Colon (tissue), 2 donors: ENCODE measurements at regions not wholly inside any gene's neighbourhood (a gene's known extent, or its start where the extent isn't known, plus 50 kb on each side); places are given as distances from the start of the nearest gene placed in this dataset.
"Not testable (repeated sequence)": the region's sequence is repeated elsewhere in the genome, so short reads cannot be mapped to it uniquely, and the experiment has no call there.

ENCODE experiments used
- FAIRE-seq: peaks from 2 replicates; lab custom pipeline; 2012; peaks lifted over from hg19 to GRCh38; lab: Jason Lieb, UNC
- donor health status: control.
- donor health status: control.

DNA sequence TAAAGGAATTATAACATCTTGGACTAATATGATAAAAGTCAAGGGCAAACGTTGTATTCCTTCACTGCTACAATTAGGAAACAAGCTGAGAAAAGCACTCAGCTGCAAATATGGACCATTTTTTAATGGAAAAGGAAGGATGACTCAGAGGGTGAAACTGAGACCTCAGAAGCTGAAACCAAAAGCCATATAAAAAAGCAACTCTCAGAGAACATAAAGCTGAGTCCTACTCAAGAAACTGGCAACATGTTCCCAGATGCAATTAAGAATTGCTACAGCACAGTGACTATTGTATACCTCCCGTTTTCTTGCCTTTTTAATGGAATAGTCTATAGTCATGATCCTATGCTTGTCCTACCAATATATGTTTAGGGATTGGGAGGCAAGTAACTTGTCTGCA is 1106.4 kb upstream of the INTU start:
- no peak for FAIRE-seq

DNA sequence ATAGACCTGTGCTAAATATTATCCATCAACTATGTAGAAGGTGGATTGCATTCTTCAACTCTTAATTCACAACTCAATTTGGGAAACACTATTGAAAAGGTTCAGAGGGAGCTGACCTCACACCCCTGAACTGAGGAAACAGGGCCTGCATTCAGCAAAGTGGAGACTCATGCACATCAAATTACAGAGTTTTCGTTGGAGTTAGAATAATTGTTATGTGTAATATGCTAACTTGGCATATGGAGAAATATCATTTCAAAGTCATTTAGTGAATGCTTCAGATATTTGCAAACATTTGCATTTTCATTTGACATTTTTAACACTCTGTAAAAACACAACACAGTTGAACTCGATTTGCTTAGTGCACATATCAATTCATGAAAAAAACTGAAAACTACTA is 1102.8 kb upstream of the INTU start:
- FAIRE-seq: no peak

DNA sequence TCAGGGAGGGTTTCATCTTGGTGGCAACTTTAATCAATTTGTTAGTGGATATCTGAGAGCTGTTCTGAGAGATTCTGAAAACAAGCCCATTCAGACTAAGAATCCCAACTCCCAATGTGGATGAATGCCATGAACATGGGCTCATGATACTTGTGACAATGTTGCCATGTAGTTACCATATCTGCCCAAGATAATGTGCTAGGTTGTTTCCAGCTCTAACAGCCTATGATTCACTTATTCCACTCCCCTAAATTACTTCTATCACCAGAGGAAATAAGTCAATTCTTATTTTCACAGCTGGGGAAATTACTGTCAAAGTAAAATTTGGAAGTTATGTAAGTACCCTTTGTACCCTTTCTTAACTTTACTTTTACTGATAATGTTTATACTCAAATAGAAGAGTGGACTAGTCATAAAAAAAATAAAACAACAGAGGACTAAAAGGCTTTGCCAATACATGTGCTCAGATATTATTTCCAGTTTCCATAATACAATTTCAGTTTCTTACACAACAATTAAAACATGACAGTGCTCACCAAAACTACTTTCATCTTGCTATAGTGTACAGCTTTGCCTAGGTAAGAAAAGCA is 1101.7 kb upstream of the INTU start:
- FAIRE-seq: no peak

DNA sequence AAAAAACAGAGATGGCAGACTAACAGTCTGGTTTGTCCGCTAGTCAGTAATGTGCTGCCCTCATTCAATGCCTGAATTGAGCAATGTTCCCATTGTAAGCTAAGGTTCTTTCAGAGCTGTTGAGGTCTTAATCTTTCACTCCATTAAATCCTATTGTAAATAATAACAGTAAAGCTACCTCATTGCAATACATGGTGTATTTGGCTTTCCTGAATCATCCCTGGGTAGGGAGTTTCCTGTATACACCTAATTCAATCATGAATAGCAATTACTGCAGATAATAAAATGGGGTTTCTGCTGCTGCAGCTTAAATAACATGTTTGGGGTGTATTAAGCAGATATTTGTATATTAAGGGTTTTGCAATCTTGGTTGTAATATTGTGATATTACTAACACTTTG is 1100.2 kb upstream of the INTU start:
- FAIRE-seq: no peak

DNA sequence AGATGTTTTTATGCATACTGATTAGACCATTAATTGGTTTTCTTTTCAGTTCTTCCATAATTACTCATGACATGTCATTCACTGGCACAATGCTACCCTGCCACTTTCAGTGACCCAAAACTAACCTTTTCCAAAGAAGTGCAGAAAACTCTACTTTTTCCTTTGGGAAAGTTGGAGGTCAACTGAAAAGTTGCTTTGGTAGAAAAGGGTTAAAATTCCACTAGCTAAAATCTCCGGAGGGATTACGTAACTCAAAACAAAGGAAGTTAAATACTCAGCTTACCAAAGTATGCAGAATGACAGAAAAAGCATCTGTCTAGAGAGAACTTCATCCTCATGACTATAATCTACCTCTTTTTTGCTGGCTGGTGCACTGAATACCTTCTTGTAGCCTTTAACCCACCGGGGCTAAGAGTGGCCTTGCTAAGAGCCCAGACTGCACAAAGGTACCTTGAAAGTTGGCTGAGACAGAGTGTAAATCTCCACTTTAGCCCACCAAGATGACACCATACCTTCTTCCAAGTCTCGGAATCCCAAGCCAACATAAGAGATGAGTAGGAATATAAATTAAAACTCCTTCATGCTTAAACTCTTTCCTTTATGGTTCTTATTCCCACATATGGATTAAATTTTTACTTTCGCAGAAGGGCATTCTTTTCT is 1099.5 kb upstream of the INTU start:
- FAIRE-seq: no peak

DNA sequence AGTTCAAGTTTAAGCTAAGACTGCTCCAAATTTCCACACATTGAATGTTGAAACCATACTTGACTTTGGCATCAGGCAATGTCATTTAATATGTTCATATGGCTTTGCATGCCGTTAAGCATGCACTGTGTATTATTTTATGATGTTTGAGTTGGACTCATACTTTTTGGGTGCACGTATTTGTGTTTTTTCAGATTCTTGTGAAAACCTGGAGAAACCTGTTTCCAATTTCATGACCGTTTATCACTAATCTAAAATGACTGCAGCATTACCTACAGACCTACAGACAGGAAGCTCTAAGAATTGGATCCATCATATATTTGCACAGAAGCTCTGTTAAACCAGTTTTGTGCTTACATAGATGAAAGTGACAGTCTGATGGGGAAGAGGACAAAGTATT is 1093.0 kb upstream of the INTU start:
- FAIRE-seq: no peak

DNA sequence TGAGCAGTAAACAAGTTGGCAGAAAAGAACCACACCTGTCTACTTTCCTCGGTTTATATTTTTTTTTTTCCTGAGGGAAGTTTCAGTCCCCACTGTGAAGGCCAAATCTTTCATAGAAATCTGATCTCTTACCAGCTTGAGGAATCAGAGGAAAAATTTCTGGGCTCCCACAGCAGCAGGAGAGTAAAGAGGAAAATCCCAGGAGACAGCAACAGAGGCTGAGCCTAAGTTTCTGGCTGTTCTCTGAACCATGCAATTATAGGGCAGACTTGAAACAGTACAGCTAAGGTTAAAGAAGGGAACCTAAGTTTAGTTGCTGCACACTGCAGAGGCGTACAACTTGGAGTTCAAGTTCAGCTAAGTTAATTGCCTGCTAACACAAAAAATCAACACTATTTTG is 1090.9 kb upstream of the INTU start:
- no peak for FAIRE-seq

DNA sequence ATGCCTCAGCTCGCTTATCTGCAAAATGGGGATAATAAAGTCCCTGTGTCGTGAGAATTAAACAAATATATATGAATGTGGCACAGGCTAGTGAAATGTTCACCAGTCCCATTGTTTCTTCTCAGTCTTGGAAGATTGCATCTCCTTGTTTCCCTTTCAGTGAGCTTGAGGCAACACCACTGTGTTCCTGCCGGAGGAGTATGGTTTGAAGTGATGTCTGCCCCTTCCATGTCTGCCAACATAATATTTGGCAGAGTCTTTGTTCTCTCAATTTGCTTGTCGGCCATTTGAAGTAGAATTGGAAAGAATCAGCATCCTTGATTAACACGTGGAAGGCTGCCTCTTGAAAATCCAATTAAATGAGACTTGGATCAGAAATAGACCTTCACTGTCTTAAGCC is 1088.5 kb upstream of the INTU start:
- FAIRE-seq: no peak

DNA sequence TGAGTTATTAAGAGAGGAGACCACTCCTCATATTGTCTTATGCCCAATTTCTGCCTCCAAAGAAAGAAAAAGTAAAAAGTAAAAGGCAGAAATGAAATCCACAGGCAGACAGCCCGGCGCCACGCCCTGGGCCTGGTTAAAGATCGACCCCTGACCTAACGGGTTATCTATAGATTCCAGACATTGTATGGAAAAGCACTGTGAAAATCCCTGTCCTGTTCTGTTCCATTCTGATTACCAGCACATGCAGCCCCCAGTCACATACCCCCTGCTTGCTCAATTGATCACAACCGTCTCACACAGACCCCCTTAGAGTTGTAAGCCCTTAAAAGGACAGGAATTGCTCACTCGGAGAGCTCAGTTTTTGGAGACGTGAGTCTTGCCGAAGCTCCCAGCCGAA is 1086.6 kb upstream of the INTU start:
- not testable (repeated sequence) for FAIRE-seq

DNA sequence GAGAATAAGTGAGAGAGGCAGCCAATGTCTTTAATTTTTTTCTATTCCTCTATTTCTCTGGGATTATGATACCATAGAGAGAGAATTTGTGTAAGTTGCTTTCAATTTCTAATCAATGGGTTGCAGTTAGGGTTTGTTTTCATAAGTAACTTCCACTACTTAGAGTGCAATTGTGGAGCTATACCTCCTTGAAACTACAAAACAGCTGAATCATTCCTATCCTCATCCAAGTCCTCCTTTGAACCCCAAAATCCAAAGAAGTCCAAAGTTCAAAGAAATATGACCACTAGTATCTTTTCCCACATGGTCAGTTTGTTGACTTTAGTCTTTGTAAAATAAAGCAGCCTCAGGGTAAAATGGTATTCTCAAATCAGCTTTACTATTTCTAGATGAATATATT is 1085.4 kb upstream of the INTU start:
- no peak for FAIRE-seq

DNA sequence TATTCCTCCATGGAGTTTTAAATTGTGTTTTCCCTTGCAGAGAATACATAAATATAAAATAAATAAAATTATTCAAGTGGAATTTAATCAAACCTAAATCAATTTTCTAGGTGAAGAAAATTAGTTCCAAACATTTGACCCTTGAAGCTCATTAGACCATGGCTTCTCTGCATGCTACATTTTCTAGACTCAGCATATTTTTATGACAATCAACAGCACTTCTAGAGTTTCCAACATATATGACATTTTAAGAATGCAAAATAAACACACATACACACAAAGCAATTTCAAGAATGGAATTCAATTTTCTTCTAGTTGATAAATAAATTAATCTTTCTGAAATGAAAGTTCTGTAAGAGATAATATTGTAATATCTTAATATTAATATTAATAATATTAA is 1083.9 kb upstream of the INTU start:
- FAIRE-seq: no peak

DNA sequence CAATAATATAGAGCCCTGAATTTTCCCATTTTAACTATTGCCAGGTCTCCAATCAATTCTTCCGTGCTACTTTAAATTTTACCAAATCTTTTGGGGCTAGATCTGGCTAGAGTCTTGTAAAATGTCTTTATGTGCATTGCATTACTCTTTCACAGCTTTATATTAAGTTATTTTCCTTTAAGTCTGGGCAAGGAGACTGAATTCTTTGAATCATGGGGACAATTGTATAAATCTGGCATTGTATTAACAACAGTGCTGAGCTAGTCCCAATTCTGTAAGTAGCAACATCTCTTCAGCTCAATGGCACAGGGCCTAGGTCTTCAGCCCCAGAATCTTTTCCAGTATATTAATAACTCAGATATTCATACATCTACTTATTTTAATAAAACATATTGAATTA is 1080.4 kb upstream of the INTU start:
- FAIRE-seq: no peak

DNA sequence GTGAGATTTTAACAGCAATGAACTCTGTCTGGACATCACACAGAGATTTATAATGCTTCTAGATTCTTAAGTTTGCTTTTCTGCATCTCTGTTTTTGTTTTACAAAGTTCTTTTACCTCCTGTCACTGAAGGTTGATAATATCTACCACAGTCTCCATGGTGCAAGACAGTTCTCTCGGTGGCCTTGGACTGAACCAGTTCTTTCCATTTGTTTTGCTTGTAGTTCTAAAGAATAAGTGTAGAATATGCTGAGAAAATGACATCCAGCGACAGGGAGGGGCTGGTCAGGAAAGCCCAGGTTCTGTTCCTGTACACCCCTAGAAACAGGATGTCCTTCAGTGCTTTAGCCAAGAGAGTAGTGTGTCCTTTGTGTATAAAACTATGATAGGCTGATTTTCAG is 1079.5 kb upstream of the INTU start:
- no peak for FAIRE-seq

DNA sequence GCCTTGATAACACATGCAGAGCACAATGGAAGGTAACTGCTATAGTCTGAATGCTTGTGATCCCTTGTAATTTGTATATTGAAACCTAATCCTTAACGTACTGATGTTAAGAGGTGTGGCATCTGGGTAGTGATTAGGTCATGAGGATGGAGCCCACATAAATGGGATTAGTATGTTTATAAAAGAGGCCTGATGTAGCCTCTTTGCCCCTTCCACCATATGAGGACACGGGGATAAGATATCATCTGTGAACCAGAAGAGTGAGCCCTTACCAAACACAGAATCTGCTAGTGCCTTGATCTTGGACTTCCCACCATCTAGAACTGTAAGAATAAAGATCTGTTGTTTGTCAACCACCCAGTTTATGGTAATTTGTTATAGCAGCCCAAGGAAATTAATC is 1074.2 kb upstream of the INTU start:
- no peak for FAIRE-seq

DNA sequence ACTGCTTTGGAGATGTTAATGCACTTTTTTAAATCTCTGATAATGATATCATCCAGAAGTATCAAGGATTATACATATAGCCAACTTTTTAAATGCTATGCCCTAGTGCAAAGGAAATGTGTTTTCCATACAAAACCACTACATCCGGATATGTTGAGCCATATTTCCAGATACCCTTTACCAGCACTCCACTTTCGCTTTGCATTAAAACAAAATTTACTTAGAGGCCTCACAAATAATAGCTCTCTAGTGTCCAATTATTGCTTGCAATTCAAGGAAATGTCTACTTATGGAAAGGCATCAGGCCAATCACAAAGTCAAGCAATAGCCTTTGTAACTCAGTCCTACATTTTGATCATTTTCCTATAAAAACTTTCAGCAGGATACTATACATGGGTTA is 1072.8 kb upstream of the INTU start:
- no peak for FAIRE-seq

DNA sequence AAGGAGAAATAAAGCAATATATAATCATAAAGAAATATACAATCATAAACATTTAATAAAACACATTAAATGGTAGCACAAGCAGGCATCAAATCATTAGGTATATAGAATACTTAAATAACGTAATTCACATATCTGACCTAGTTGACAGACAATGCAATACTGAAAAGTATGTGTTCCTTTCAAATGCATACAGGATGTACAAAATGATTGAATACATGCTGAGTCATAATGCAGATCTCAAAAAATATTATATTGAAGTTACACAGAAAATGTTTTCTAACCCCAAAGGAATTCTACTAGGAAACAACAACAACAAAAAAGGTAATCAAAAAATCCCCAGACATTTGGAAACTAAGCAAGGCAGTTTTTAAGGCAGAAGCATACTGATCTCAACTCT is 1072.0 kb upstream of the INTU start:
- FAIRE-seq: no peak

DNA sequence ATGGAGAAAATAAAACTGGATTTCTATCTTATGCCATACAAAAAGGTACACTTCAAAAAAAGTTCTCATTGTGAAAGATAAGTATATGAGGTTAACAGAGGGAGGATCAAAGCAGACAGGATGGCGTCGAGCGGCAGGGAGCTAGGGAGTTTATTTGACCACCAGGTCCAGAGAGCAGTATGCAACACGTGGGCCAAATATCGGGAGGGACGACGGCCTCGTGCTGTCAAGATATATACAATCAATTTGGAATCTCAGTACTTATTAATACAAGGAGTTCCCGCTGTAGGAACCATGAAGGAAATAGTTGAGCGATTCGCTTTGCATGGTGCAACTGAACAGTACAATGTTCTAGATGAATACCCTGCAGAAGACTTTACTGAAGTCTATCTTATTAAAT is 1069.4 kb upstream of the INTU start:
- FAIRE-seq: no peak

DNA sequence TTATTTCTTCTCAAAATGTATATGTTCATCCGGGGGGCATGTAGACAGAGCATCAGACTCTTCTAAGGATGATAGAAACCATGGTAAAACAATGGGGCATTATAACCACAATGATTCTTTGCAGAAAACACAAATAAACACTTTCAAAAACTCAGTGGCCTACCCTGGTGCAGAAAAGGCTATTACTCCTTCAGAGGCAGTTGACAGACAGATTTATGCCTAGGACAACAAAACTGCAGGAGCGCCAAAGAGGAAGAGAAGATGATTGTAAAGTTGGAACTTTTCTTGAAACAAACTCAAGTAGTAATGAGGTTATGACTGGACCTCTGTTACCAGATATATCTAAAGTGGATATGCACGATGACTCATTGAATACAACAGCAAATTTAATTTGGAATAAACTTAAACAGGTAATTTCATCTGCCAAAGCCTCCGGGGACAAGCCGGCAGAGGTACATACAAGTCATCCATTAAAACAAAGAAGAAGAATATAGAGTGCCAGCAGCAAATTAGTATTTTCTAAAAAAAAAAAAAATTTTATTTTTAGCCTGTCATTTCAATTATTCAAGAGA is 1068.4 kb upstream of the INTU start:
- FAIRE-seq: no peak

DNA sequence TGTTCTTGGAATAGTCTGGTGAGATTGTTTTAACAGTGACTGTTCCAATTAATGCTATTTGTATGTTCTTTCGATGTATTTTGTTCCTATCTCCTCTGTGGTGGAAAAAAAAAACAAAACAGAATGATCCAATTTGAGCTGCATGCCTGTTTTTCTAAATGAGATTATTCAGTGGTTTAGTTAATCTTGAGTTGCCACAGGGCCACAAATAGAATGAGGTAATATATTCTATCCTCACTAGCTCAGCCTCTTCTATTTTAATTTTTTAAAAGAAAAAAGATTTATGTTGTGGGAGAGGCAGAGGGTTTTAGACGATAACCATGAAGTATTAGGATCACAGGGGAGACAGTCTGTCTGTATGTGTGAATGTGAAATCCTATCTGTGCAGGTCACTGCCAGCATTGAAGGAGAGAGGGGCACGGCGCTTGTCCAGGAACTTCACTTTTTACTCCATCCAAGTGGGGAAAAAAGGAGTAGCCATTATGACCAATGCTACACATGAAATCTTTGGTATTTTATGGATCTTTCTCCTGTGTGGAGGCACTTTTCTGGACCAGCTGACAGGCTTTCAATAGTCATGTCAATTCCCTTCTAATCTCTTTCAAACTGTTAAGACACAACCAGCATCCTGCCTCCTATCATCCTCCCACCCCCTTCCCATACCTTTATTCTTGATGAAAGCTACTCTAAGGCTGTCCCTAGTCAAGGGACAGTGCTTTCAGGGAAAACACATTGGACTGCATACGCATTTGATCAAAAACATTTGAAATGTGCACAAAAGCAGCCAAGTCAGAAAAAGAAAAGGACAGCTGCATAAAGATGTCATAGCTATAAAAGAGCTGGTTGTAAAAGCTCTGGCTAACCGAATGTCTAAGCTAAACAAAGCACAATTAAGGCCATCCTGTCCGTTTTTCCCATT is 1063.8 kb upstream of the INTU start:
- FAIRE-seq: no peak

DNA sequence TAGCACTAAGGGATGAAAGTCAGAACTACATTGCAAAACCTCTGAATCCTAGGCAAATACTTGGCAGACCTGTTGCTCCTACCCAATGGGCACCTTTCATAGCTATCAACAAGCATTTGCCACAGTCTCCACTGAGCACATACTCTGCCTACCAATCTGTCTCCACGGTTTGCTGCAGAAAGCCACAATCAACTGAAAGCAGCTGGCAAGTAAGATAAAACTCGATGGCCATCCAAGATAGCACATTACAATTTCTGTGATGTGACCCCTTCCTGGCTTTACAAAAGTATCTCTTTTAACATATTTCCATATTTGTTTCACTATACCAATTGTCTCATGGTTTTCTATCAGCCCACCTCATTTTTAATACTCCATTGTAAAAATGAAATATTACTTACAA is 1060.5 kb upstream of the INTU start:
- FAIRE-seq: no peak

DNA sequence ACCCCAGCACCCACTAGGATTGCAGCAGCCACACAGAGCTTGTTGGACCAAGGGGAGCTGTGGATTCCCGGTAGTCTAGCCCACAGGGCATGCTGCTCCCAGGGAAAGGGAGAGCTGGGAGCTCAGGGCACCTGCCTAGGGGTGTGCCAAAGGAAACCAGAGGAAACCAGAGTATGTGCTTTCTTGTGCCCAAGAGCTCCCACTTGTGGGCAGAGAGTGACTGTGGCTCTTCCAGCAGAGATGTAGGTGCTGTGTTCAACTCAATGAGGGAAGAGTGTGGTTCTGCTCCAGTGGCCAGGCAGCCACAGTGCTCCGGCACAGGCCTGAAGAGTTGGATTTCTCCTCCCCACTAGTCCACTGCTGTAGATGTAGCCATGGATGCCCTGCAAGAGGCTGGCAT is 1050.0 kb upstream of the INTU start:
- FAIRE-seq: no peak

DNA sequence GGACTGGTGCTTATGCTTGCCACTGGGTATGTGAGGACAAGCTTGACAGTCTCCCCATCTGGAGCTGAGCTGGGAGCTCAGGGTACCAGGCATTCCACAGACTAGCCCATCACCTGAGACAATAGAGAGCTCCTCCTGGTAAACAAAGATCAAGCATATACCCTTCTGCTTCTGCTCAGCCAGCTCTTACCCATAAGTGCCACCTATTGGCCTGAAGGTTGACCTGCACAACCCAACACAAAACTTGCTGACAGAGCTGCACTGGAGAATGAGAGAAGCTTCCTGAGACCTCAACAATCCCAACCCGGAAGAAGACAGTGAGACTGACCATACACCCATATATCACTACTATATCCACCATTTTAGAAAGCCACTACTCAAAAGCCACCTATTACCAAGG is 1049.2 kb upstream of the INTU start:
- FAIRE-seq: no peak

DNA sequence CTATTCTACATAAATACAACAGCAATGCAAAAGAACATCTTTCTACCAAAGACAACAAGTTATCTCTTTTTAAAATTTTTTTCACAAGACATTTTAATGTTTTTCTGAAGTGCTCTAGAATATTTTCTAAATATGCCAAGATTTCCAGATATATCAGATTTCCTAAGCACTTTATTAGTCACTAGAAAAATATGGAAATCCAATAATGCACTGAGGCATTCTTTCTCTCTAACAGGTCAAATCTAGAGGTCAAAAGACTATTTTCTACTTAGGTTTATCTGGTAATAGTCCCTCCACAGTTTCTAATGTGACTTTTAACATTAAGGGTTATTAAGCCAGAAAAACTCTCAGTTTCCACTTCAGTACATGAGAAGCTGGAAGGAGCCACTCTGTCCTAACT is 1041.2 kb upstream of the INTU start:
- no peak for FAIRE-seq
